ENCODE measurements at regions not wholly inside any gene's neighbourhood (a gene's known extent, or its start where the extent isn't known, plus 50 kb on each side); places are given as distances from the start of the nearest gene placed in this dataset.

GRCh38 chr12:124487834-124488165 is 79.6 kb downstream of the NCOR2 start:
- no peak for DNase-seq

- DNase-seq: no peak
Observed at GRCh38 chr12:124487066-124487833, 80.2 kb downstream of the NCOR2 start.

GRCh38 chr12:124486346-124486963 is 81.0 kb downstream of the NCOR2 start:
- DNase-seq: no peak

GRCh38 chr12:124485371-124485770 is 82.0 kb downstream of the NCOR2 start:
- no peak for DNase-seq

- no peak for DNase-seq
Observed at GRCh38 chr12:124484526-124484953, 82.9 kb downstream of the NCOR2 start.

GRCh38 chr12:124484067-124484466 is 83.3 kb downstream of the NCOR2 start:
- DNase-seq: no peak

- no peak for DNase-seq
Observed at GRCh38 chr12:124482901-124483799, 84.3 kb downstream of the NCOR2 start.

- DNase-seq: no peak
Observed at GRCh38 chr12:124482567-124482893, 84.9 kb downstream of the NCOR2 start.

GRCh38 chr12:124481772-124482566 is 85.4 kb downstream of the NCOR2 start:
- no peak for DNase-seq

- no peak for DNase-seq
Observed at GRCh38 chr12:124481257-124481750, 86.1 kb downstream of the NCOR2 start.

GRCh38 chr12:124480469-124481256 is 86.7 kb downstream of the NCOR2 start:
- DNase-seq: no peak

- DNase-seq: no peak
Observed at GRCh38 chr12:124479680-124480468, 87.5 kb downstream of the NCOR2 start.

- no peak for DNase-seq
Observed at GRCh38 chr12:124478985-124479645, 88.3 kb downstream of the NCOR2 start.

GRCh38 chr12:124478416-124478815 is 89.0 kb downstream of the NCOR2 start:
- no peak for DNase-seq

- no peak for DNase-seq
Observed at GRCh38 chr12:124477107-124477915, 90.1 kb downstream of the NCOR2 start.

- DNase-seq: no peak
Observed at GRCh38 chr12:124476011-124476400, 91.4 kb downstream of the NCOR2 start.

GRCh38 chr12:124475295-124476010 is 92.0 kb downstream of the NCOR2 start:
- DNase-seq: no peak

GRCh38 chr12:124474709-124475108 is 92.7 kb downstream of the NCOR2 start:
- no peak for DNase-seq

Data from DMS79 (cell line).